IMR-90 (cell line): ENCODE measurements at regions not wholly inside any gene's neighbourhood (a gene's known extent, or its start where the extent isn't known, plus 50 kb on each side); places are given as distances from the start of the nearest gene placed in this dataset.

ENCODE experiments used
- ATAC-seq: fragments of 200-7000 bp; cut with Tn5 transposase; 2 replicates; pipeline ENCODE4 v1.9.1; 2020; ENCODE audit warnings: low read depth, mild to moderate bottlenecking, moderate library complexity
- BruUV-seq: library from RNA; stranded (reverse); fragments of 400-500 nt; replicated peaks from 2 replicates; lab custom pipeline; 2021; lab: Mats Ljungman, UMichigan
- CTCF ChIA-PET: fragments of 300-600 bp; formaldehyde crosslinking; extraction: SDS; loops from one replicate; lab custom pipeline; 2021; ENCODE audit warnings: antibody characterized with exemption; lab: Yijun Ruan, JAX
- POLR2A ChIA-PET: fragments of 300-600 bp; sonication (Branson Sonifier 250); formaldehyde crosslinking; loops from one replicate; lab custom pipeline; 2022; ENCODE audit warnings: antibody characterized with exemption; ENCODE audit not compliant: unreplicated experiment; lab: Charles Lee
- DNase-seq: peaks from one replicate; pipeline ENCODE4 v3.0.0; 2013
- H2AFZ ChIP-seq: replicated peaks from 2 replicates; pipeline ENCODE3; 2013; ENCODE audit warnings: low read length, mild to moderate bottlenecking; ENCODE audit not compliant: poor library complexity
- H2AK5ac ChIP-seq: 2 replicates; pipeline ENCODE4 v1.6.1; 2013; ENCODE audit warnings: low read depth, low read length, inconsistent platforms
- H2AK9ac ChIP-seq: replicated peaks from 2 replicates; pipeline ENCODE3; 2013; ENCODE audit warnings: mild to moderate bottlenecking, low read depth, low read length, moderate library complexity; ENCODE audit not compliant: poor library complexity
- H2BK120ac ChIP-seq: 2 replicates; pipeline ENCODE4 v1.6.1; 2013; ENCODE audit warnings: low read depth, low read length, inconsistent platforms
- H2BK15ac ChIP-seq: 3 replicates; pipeline ENCODE4 v1.6.1; 2013; ENCODE audit warnings: low read depth, low read length, inconsistent platforms
- H2BK20ac ChIP-seq: 2 replicates; pipeline ENCODE4 v1.6.1; 2013; ENCODE audit warnings: low read depth, mild to moderate bottlenecking, inconsistent platforms, low read length, moderate library complexity
- H2BK5ac ChIP-seq: 2 replicates; pipeline ENCODE4 v1.6.1; 2013; ENCODE audit warnings: mild to moderate bottlenecking, low read depth, low read length, inconsistent platforms; ENCODE audit not compliant: poor library complexity, severe bottlenecking
- H3K14ac ChIP-seq: replicated peaks from 2 replicates; pipeline ENCODE4 v1.6.1; 2013; ENCODE audit warnings: low read depth, low read length, inconsistent platforms
- H3K18ac ChIP-seq: 2 replicates; pipeline ENCODE4 v1.6.1; 2013; ENCODE audit warnings: low read depth, low read length, control low read depth
- H3K23ac ChIP-seq: 2 replicates; pipeline ENCODE4 v1.6.1; 2013; ENCODE audit warnings: low read depth, low read length, inconsistent platforms
- H3K27ac ChIP-seq: 2 replicates; pipeline ENCODE4 v1.5.1; 2013; ENCODE audit warnings: mild to moderate bottlenecking, control low read depth, low read length; ENCODE audit not compliant: insufficient read depth
- H3K27me3 ChIP-seq: 2 replicates; pipeline ENCODE4 v1.6.1; 2013; ENCODE audit warnings: low read length; ENCODE audit not compliant: control insufficient read depth, insufficient read depth
- H3K36me3 ChIP-seq: 2 replicates; pipeline ENCODE4 v1.6.1; 2013; ENCODE audit warnings: low read length, mixed read lengths; ENCODE audit not compliant: control insufficient read depth, insufficient read depth
- H3K4ac ChIP-seq: 2 replicates; pipeline ENCODE4 v1.6.1; 2013; ENCODE audit warnings: low read depth, low read length, inconsistent platforms
- H3K4me1 ChIP-seq: 2 replicates; pipeline ENCODE4 v1.6.1; 2013; ENCODE audit warnings: low read length, mixed read lengths; ENCODE audit not compliant: control insufficient read depth, insufficient read depth
- H3K4me2 ChIP-seq: 2 replicates; pipeline ENCODE4 v1.6.1; 2013; ENCODE audit warnings: low read depth, mild to moderate bottlenecking, control low read depth, low read length, moderate library complexity
- H3K4me3 ChIP-seq: 2 replicates; pipeline ENCODE4 v1.5.1; 2013; ENCODE audit warnings: low read depth, mild to moderate bottlenecking, control low read depth, low read length, moderate library complexity; ENCODE audit not compliant: insufficient read depth
- H3K56ac ChIP-seq: 2 replicates; pipeline ENCODE4 v1.6.1; 2013; ENCODE audit warnings: low read length, inconsistent platforms; ENCODE audit not compliant: insufficient read depth; ENCODE audit errors: extremely low read depth
- H3K79me1 ChIP-seq, 2 experiments: 2 replicates each; pipeline ENCODE4 v1.6.1; 2013; ENCODE audit warnings: low read length in 2 of 2, inconsistent platforms in 1 of 2, low read depth in 1 of 2
- H3K9ac ChIP-seq: 2 replicates; pipeline ENCODE4 v1.6.1; 2013; ENCODE audit warnings: low read depth, low read length, control low read depth
- H3K9me1 ChIP-seq: 2 replicates; pipeline ENCODE4 v1.6.1; 2013; ENCODE audit warnings: low read length, inconsistent platforms; ENCODE audit not compliant: insufficient read depth
- H3K9me3 ChIP-seq: 2 replicates; pipeline ENCODE4 v1.6.1; 2013; ENCODE audit warnings: low read length; ENCODE audit not compliant: control insufficient read depth, insufficient read depth
- H4K20me1 ChIP-seq: 2 replicates; pipeline ENCODE4 v1.6.1; 2013; ENCODE audit warnings: low read length, inconsistent platforms; ENCODE audit not compliant: insufficient read depth
- H4K5ac ChIP-seq: 2 replicates; pipeline ENCODE4 v1.6.1; 2013; ENCODE audit warnings: mild to moderate bottlenecking, low read depth, low read length, control low read depth
- H4K8ac ChIP-seq, 2 experiments: 2 replicates each; pipeline ENCODE4 v1.6.1; 2013; ENCODE audit warnings: low read depth in 2 of 2, low read length in 2 of 2, control low read depth in 1 of 2, inconsistent platforms in 1 of 2
- H4K91ac ChIP-seq: 2 replicates; pipeline ENCODE4 v1.6.1; 2013; ENCODE audit warnings: low read depth, low read length, inconsistent platforms; ENCODE audit not compliant: insufficient read depth
- BHLHE40 ChIP-seq: fragments of 150-350 bp; IDR thresholded peaks from 2 replicates; pipeline ENCODE4 v1.6.1; 2016; ENCODE audit warnings: mild to moderate bottlenecking, low read depth, low read length
- CEBPB ChIP-seq: IDR thresholded peaks from 2 replicates; pipeline ENCODE4 v1.6.1; 2012; ENCODE audit warnings: low read depth, low read length, improper control_type of control experiment
- CHD1 ChIP-seq: IDR thresholded peaks from 2 replicates; pipeline ENCODE4 v1.6.1; 2012; ENCODE audit warnings: low read depth, low read length, improper control_type of control experiment
- ELK1 ChIP-seq: fragments of 150-350 bp; IDR thresholded peaks from 2 replicates; pipeline ENCODE4 v1.6.1; 2016; ENCODE audit warnings: low read depth, mild to moderate bottlenecking, low read length, moderate library complexity, borderline replicate concordance
- MAZ ChIP-seq: IDR thresholded peaks from 2 replicates; pipeline ENCODE4 v1.6.1; 2012; ENCODE audit warnings: low read depth, mild to moderate bottlenecking, low read length, improper control_type of control experiment, moderate library complexity, borderline replicate concordance
- POLR2A ChIP-seq: IDR thresholded peaks from 2 replicates; pipeline ENCODE4 v1.6.1; 2012; ENCODE audit warnings: mild to moderate bottlenecking, low read depth, low read length
- RCOR1 ChIP-seq: IDR thresholded peaks from 2 replicates; pipeline ENCODE4 v1.6.1; 2012; ENCODE audit warnings: mild to moderate bottlenecking, low read length, improper control_type of control experiment; ENCODE audit not compliant: insufficient replicate concordance
- WGBS, 2 experiments: methylation state at CpG; one replicate each; pipeline versions ENCODE4 v1.1.5 to v1.1.7; 2013; ENCODE audit warnings: missing lambda C conversion rate in 2 of 2; ENCODE audit not compliant: insufficient read length in 1 of 2; ENCODE audit errors: extremely low coverage in 2 of 2; 5-methylcytosine and 5-hydroxymethylcytosine counted together
- dilution Hi-C: fragments of 300-500 bp; cut with HindIII; formaldehyde crosslinking; loops from one replicate; pipeline ENCODE4 v1.14.3; 2018; ENCODE audit warnings: low sequenced_read_pairs; ENCODE audit not compliant: unreplicated experiment
- in situ Hi-C: fragments of 300-500 bp; cut with MboI; formaldehyde crosslinking; loops from 3 replicates; pipeline ENCODE4 v1.14.3; 2019; ENCODE audit warnings: low sequenced_read_pairs, inconsistent platforms, mixed read lengths
- intact Hi-C: fragments of 100-400 bp; cut with micrococcal nuclease; formaldehyde crosslinking; loops from 2 replicates; pipeline ENCODE4 v1.10.0; 2022

- Histone ChIP-seq H4K91ac (no peak overlapping the region), H3K27me3 (peaks cover 1% of the 10 kb centered on the region; the same call in 1 of the 2 replicates), H3K9ac (no peak overlapping the region), H3K4me2 (no peak overlapping the region), H2AK9ac (no peak overlapping the region), H4K20me1 (no peaks in the 10 kb centered on the region), H3K4me1 (no peaks in the 10 kb centered on the region), H3K36me3 (no peaks in the 10 kb centered on the region), H2AK5ac (no peak overlapping the region), H2BK5ac (no peak overlapping the region), H3K14ac (no peak overlapping the region), H2BK15ac (no peak overlapping the region), H3K27ac (no peak overlapping the region), H3K4ac (no peak overlapping the region), H2BK20ac (no peak overlapping the region), H3K79me1 (no peaks in the 10 kb centered on the region), H4K5ac (no peak overlapping the region), H3K56ac (no peak overlapping the region), H2BK120ac (no peak overlapping the region), H4K8ac (no peak overlapping the region), H3K23ac (no peak overlapping the region), H3K9me3 (no peaks in the 10 kb centered on the region), H3K9me1 (no peaks in the 10 kb centered on the region), H3K18ac (no peak overlapping the region), H3K4me3 (no peak overlapping the region), H2AFZ (no peak overlapping the region)
- ChIA-PET POLR2A (no interaction called here), CTCF (no interaction called here)
- TF ChIP-seq CHD1 (no peak), RCOR1 (no peak), CEBPB (no peak), ELK1 (no peak), BHLHE40 (no peak), POLR2A (no peak), MAZ (no peak)
- DNase-seq = no peak
- WGBS, 2 experiments = 65% methylated on average over 5 of the region's 17 CpGs; no CpG with 5 or more reads in 1 of the 2 experiments
- BruUV-seq = no TSS peak
- intact Hi-C loops = no loop called here
- dilution Hi-C loops = no loop called here
- in situ Hi-C loops = no loop called here
- no peak for ATAC-seq
Observed at GRCh38 chr9:135034106-135034505, 53.4 kb upstream of the OLFM1 start.
